HG03066 (cell line): ENCODE measurements at regions not wholly inside any gene's neighbourhood (a gene's known extent, or its start where the extent isn't known, plus 50 kb on each side); places are given as distances from the start of the nearest gene placed in this dataset.

Experiments used
- ATAC-seq: cut with Tn5 transposase; IDR thresholded peaks from one replicate; pipeline ENCODE4 v1.9.1; 2021; ENCODE audit warnings: low read depth; ENCODE audit not compliant: unreplicated experiment

DNA sequence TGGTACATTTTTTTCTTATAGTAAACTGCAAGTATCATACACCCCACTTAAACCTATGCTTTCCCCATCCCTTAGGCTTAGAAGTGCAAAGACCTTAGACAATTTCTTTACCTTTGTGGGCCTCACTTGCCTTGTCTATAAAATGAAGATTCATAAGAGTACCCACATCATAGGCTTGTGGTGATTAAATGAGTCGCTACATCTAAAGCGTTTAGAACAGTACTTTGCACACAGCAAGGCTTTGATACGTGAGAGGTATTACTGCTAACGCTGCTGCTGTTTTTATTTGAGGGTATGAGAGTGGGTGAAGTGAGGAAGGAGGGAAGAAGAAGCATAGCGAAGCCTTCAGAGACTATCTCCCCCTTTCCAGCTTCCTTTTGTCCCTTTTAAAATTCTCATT lies 87.8 kb upstream of the RPS6KA3 start:
- ATAC-seq: no peak

DNA sequence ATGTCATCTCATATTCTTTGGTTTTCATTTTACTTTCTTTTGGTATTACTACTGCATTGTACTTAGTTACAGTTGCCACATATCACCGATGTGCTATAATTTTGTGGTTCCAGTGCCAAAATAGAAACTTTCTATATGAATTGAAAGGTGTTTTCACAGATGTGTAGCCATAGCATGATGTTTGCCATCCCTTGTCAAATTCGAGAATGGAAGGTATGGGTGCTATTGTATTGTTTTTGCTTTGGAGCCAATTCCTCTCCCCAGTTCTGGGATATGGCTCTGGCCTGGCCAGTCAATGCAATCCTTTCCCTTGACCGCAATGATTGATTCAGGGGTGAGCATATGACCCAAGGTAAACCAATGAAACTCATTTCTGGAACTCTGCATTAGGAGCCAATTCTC lies 86.2 kb upstream of the RPS6KA3 start:
- ATAC-seq: peak; percentile 75

DNA sequence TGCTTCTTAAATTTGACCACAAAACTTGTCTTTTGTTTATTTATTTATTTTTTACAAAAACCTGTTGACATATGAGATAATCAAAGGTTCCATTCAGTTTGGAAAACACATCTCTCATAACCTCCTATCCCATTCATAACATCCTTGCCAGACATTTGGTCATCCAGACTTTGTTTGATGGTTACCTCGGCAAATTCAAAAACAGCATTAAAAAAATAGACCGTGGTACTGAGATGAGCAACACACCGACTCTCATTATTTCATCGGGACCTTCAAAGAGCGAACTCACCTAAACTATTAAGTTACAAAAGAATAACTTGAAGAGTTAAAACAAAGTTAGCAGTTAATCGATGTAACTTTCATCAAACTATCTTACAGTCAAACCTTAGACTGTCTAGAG lies 85.8 kb upstream of the RPS6KA3 start:
- peak; percentile 27 for ATAC-seq

DNA sequence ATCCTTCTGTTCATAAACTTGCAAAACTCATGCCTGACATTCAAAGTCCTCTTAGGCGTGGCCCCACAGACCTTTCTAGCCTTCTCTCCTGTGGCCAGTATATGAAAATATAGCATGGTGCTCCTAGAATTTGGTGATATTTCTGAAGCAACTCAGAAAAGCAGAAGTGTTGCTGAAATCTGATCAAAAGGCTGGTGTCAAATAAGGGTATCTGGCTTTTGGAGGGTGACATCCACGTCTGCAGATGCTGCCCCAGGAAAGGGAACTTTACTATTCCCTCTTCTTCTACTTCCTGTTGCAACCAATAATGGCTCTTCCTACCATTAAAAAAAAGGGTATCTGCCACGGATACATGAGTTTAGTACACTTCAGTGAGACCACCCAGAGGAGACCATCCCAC lies 83.9 kb upstream of the RPS6KA3 start:
- no peak for ATAC-seq

DNA sequence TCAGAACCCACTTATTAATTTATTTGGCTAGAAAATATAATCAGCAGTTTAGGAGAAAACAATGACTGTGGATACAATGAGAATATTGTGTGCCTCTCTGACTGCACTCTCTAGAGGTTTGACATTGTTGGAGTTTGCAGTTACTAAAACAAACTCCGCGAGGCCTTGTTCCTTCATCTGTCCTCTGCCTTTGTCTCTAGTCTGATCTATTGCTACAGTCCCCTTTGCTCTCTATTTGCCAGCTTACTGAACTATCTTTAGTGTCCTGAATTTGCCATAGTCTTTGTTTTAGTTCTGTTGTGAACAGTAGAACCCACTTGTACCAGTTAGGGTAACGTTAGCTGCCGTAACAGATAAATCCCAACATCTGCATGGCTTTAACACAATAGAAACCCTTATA lies 81.4 kb upstream of the RPS6KA3 start:
- ATAC-seq: no peak

DNA sequence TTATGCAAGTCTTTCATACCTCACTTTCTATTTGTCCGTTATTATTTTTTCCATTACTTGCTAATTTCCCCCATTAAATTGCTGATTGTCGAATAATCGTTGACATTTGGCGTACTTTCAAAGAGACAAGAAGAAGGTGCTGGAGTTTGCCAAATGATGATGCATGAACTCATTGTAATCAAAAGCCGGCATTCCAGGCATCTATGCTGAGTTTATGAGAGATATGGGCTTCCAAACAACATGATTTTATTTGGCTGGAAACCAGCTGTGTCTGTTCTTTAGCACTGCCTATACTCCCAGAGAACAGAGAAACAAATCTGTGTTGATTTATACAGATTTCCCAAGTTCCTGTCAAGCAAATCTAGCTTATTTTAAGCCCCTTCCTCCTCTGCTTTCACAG lies 80.8 kb upstream of the RPS6KA3 start:
- ATAC-seq: no peak

DNA sequence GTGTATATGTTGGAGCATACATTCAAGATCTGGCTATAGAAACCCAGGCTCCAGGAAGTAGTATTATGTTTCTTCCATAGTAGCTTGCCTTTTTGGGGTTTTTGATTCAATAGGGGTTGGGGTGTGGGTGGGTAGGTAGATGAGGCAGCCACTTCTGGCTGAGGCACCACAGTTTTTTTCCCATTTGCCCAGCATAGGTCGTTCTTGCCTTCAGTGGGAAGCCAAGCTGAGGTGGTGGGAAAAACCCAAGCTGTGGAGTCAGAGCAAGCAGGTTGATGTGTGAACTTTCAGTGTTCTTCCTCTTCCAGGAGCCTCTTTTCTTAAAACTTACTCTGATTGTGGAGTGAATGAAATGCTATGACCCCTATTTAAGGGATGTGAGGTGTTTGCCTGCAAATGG lies 67.0 kb upstream of the RPS6KA3 start:
- no peak for ATAC-seq

DNA sequence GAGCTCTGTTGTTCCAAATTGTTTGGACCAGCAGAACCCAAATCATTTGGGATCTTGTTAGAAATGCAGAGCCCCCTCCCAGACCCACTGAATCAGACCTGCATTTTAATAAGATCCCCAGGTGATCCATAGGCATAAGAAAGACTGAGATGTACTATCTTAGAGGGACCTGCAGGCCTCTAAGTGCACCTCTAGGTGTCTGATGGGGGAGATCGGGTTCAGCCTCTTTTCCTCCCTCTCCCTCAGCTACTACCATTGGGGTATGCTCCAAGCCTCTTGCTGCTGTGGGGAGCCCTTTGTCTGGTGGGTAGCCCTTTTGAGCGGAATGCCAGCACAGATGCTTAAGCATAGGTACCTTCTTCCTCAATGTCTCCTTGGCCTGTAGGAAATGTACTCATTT lies 63.8 kb upstream of the RPS6KA3 start:
- no peak for ATAC-seq

DNA sequence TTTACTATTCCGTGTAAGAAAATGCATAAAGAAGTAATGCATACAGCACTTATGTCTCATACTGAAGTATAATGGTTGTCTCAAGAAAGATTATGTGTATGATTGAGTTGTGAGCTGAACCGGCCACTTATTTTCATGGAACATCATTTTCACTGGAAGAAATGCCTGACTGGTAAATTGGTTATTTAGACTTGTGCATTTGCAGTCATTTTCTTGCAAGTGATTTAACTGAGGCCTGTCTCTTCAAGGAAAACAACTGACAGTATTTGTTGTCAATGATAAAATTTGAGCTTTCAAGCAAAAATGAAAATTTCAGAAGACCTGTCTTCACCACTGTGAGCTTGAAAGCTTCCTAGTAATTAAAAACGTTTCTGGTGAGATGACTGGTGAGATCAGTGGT lies 62.7 kb upstream of the RPS6KA3 start:
- ATAC-seq: no peak

DNA sequence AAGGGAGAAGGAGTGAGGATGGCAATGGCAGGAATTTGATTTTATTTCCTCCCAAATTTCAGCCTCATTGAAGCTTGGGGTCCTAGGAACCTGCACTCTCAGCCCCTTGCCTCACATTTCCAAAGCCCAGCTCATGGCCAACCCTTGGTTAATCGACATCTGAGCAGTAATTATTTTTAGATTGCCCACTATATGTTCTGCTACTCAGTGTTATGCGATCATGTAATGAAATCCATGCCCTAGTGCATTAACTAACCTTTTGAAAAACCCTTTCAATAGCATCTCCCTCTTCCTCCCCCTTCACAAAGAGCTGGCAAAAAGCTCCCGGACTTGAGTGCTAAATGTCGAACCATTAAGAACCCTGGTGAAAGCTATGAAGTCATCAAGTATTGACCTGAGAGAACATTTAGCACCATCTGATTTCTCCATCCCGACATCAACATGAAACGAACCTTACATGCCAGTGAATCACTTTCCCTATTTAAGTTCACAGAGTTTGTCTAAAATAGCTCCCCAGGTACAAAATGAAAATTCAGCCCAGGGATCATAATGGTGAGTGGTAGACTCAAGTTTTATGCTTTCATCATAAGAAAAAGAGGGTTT lies 59.2 kb upstream of the RPS6KA3 start:
- no peak for ATAC-seq

DNA sequence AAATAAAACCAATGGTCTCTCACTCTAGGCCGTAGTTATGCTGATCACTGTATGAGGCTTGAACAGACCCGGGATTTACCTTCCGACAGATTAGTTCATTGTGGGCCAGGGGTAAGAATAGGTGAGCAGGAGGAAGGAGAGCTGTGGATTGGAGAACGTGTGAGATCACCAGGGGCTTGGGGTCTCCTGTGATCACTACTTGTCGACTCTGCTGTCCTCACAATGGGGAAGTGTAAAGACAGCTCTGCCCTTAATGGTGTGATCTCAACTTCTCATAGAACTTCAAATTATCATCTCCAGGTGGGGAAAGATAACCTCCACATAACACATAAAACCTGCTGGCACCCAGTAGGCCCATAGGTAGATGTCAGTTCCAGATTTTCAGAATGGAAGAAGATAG lies 56.2 kb upstream of the RPS6KA3 start:
- ATAC-seq: no peak

DNA sequence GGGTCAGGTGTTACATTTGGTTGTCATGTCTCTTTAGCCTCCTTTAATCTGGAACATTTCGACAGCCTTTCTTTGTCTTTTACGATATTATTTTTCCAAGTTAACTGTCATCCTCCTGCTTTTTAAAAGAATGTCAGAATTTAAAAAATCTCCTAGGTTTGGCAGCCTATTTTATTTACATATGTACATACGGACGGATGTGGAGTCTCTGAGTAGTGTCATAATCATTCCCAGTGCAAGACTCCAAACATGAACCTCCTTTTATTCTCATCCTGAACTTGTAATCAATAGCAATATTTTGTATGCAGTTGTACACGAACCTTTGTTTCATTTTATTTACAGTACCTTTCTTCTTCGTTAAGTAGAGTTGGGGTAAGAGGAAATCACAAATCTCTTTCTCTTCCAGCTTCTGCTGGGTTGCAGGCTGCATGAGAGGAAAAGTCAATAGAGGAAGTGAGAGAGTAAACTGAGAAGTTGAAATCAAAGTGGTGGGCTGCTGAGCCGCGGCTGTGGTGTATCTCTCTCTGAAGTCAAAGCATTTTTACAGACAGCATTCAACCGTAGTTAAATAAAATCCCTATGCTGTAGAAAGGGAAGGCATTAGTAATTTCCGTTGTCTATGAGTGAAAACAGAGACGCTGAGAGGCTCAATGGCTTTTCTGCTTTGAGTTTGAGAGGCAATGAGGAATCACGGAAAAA lies 53.9 kb upstream of the RPS6KA3 start:
- ATAC-seq: peak; percentile 99

DNA sequence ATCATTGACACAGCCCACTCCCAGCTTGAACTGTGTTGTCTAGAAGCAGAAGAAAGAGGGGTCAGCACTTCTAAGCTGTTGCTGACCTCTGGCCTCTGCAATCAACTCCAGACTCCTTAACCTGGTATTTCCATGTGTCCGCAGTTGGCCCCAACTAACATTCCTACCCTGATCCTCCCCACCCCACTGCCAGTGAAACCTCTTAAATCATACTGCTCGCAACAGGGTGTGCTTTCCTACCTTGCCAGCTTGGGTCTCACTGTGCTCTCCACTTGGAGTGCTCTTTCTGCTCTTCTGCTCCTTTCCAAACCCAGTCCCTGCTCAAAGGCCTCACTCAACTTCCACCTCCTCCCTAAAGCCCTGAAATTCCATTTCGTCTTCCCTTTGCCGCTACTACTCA lies 52.3 kb upstream of the RPS6KA3 start:
- ATAC-seq: no peak

DNA sequence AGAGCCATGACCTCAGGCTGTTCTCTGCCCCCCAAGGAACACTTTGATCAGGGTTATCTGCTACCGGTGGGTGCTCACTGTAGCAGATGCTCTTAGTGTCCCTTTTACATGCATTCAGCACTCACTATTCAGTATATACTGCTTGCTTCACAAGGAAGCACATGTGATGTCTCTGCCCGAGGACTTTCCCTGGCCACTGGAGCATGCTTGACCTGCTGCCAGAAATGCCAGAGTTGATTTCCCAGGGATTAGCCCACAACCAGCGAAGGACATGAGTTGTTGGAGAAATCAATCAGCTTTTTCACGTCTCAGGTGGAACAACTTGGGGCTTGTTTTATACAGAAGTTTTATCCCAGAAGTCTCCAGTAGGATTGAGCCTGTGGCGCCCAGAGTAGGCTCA lies 51.2 kb upstream of the RPS6KA3 start:
- ATAC-seq: no peak
